OCI-LY1 (cell line): ENCODE measurements at regions not wholly inside any gene's neighbourhood (a gene's known extent, or its start where the extent isn't known, plus 50 kb on each side); places are given as distances from the start of the nearest gene placed in this dataset.

ENCODE experiments used
- H2AFZ ChIP-seq: fragments of 200-600 bp; sonication (generic), shearing (Covaris generic); 2 replicates; pipeline ENCODE4 v1.6.0; 2014; ENCODE audit warnings: antibody characterized with exemption, mild to moderate bottlenecking, low read length
- H3F3A ChIP-seq: fragments of 200-600 bp; sonication (generic), shearing (Covaris generic); 2 replicates; pipeline ENCODE4 v1.6.0; 2014; ENCODE audit warnings: mild to moderate bottlenecking, antibody characterized with exemption, low read length, moderate library complexity; ENCODE audit not compliant: insufficient read depth
- H3K27ac ChIP-seq: fragments of 200-600 bp; sonication (generic); 2 replicates; pipeline ENCODE4 v1.5.1; 2014; ENCODE audit warnings: low read length, mixed run types, mild to moderate bottlenecking, low read depth; ENCODE audit not compliant: poor library complexity, severe bottlenecking
- H3K27me3 ChIP-seq: fragments of 200-600 bp; sonication (generic); 2 replicates; pipeline ENCODE4 v1.6.0; 2014; ENCODE audit warnings: antibody characterized with exemption, mild to moderate bottlenecking, low read length, moderate library complexity; ENCODE audit not compliant: insufficient read depth
- H3K36me3 ChIP-seq: fragments of 200-600 bp; sonication (generic); 2 replicates; pipeline ENCODE4 v1.6.1; 2014; ENCODE audit warnings: mild to moderate bottlenecking, antibody characterized with exemption, low read length, moderate library complexity, mixed read lengths; ENCODE audit not compliant: insufficient read depth
- H3K4me1 ChIP-seq: fragments of 200-600 bp; sonication (generic); 2 replicates; pipeline ENCODE4 v1.5.1; 2014; ENCODE audit warnings: mild to moderate bottlenecking, low read length, moderate library complexity; ENCODE audit not compliant: insufficient read depth, severe bottlenecking
- H3K4me2 ChIP-seq: fragments of 200-600 bp; sonication (generic), shearing (Covaris generic); 2 replicates; pipeline ENCODE4 v1.6.1; 2014; ENCODE audit warnings: low read length
- H3K4me3 ChIP-seq: fragments of 200-600 bp; sonication (generic); 2 replicates; pipeline ENCODE4 v1.5.1; 2014; ENCODE audit warnings: low read length, low read depth, mild to moderate bottlenecking, mixed read lengths; ENCODE audit not compliant: poor library complexity, severe bottlenecking
- H3K79me2 ChIP-seq: fragments of 200-600 bp; shearing (Covaris generic); 2 replicates; pipeline ENCODE4 v1.6.1; 2016; ENCODE audit warnings: mixed run types, low read length, mixed read lengths; ENCODE audit not compliant: insufficient read depth
- H3K9ac ChIP-seq: fragments of 200-600 bp; sonication (generic), shearing (Covaris generic); 2 replicates; pipeline ENCODE4 v1.6.1; 2014; ENCODE audit warnings: mild to moderate bottlenecking, low read length, mixed read lengths
- H3K9me2 ChIP-seq: fragments of 200-600 bp; sonication (generic), shearing (Covaris generic); 2 replicates; pipeline ENCODE4 v1.6.1; 2014; ENCODE audit warnings: low read depth, mild to moderate bottlenecking, low read length, mixed read lengths
- H3K9me3 ChIP-seq: fragments of 200-600 bp; shearing (Covaris generic); 2 replicates; pipeline ENCODE4 v1.6.1; 2014; ENCODE audit warnings: low read length, mixed read lengths
- H4K20me1 ChIP-seq: fragments of 200-600 bp; sonication (generic), shearing (Covaris generic); 2 replicates; pipeline ENCODE4 v1.6.0; 2016; ENCODE audit warnings: mild to moderate bottlenecking, low read length; ENCODE audit not compliant: insufficient read depth
- EZH2 ChIP-seq: fragments of 200-600 bp; sonication (generic), shearing (Covaris generic); IDR thresholded peaks from 2 replicates; pipeline ENCODE4 v1.8.0; 2017; ENCODE audit warnings: borderline replicate concordance, mixed run types, mild to moderate bottlenecking, antibody characterized with exemption, low read length, moderate library complexity, mixed read lengths
- TF ChIP-seq, protein P1 (sequence below): fragments of 200-600 bp; sonication (generic), shearing (Covaris generic); IDR thresholded peaks from 2 replicates; pipeline ENCODE4 v1.5.1; 2017; ENCODE audit warnings: mild to moderate bottlenecking, antibody characterized with exemption, low read length, moderate library complexity, mixed read lengths

DNA sequence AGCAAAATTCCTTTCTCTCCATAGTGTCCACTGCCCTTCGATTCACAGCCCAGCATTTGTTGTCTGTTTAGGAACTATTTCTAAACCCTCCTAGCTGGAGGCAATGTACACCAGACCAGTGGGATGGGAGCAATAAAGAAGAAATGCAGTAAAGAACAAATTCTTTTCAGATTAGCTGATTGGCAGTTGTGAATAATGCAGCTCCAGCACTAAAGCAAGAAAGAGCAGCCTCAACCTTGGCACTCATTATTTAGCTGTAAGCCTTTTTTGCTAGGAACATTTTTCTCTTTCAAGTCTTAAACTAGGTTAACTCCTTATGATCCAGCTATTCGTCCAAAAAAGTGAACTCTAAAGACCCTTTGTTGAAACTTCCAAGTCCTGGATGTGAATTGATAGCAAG, 580.5 kb upstream of the STXBP6 start:
- Histone ChIP-seq H3K79me2 (no peaks in the 10 kb centered on the region), H3K4me2 (no peak overlapping the region), H2AFZ (no peak overlapping the region), H3K27me3 (no peaks in the 10 kb centered on the region), H3K4me3 (no peak overlapping the region), H3K36me3 (no peaks in the 10 kb centered on the region), H3K27ac (no peak overlapping the region), H4K20me1 (no peaks in the 10 kb centered on the region), H3F3A (no peaks in the 10 kb centered on the region), H3K9me2 (no peaks in the 10 kb centered on the region), H3K9me3 (no peaks in the 10 kb centered on the region), H3K9ac (no peak overlapping the region), H3K4me1 (no peaks in the 10 kb centered on the region)
- no peak for TF ChIP-seq EZH2
- TF ChIP-seq, protein P1, sequence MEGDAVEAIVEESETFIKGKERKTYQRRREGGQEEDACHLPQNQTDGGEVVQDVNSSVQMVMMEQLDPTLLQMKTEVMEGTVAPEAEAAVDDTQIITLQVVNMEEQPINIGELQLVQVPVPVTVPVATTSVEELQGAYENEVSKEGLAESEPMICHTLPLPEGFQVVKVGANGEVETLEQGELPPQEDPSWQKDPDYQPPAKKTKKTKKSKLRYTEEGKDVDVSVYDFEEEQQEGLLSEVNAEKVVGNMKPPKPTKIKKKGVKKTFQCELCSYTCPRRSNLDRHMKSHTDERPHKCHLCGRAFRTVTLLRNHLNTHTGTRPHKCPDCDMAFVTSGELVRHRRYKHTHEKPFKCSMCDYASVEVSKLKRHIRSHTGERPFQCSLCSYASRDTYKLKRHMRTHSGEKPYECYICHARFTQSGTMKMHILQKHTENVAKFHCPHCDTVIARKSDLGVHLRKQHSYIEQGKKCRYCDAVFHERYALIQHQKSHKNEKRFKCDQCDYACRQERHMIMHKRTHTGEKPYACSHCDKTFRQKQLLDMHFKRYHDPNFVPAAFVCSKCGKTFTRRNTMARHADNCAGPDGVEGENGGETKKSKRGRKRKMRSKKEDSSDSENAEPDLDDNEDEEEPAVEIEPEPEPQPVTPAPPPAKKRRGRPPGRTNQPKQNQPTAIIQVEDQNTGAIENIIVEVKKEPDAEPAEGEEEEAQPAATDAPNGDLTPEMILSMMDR, result no peak

DNA sequence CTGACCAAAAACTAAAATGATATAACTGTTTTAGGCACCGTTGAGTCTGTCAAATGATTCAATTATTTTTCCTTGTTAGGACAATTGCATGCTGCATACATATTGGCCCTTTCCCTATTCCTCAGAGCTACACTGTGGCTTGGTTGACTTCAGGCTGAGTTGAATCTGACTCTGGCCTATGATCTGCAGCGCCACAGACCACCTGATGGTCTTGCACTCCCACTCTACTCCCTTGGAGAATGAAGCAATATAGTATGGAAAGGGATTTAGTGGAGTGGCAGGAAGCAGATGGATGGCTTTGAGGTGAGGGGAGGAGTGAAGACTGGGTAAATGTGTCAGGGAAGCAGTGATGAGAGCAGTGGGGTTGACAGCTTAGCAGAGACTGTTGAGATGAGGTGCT, 579.0 kb upstream of the STXBP6 start:
- Histone ChIP-seq H3K36me3 (no peaks in the 10 kb centered on the region), H3F3A (no peaks in the 10 kb centered on the region)
- TF ChIP-seq, protein P1, result no peak

DNA sequence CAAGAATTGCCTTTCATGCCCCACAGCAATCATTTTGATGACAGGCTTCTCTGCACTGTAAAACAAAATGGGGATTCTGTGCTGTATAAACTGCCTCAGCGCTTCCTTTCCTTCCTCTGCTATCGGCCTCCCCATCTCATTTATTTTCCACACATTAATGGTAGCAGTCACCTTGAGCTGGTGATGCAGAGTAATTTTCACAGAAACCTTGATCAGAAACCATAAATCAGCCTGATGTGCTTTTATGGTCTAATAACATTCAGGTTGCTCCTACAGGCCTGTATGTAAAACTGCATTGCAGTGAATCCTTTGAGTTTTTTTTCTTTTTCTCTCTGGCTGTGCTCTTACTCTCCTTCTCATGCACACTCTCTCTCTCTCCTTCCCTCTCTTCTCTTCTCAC, 578.4 kb upstream of the STXBP6 start:
- H3K4me3 ChIP-seq, result no peak overlapping the region
- H3K36me3 ChIP-seq, result no peaks in the 10 kb centered on the region
- TF ChIP-seq EZH2, result no peak
- TF ChIP-seq, protein P1, result no peak
- no peaks in the 10 kb centered on the region for H3K4me1 ChIP-seq
- no peaks in the 10 kb centered on the region for H4K20me1 ChIP-seq
- no peaks in the 10 kb centered on the region for H3K9me2 ChIP-seq
- H3K4me2 ChIP-seq, result no peak overlapping the region
- no peak overlapping the region for H3K27ac ChIP-seq
- H3F3A ChIP-seq, result no peaks in the 10 kb centered on the region
- H3K9me3 ChIP-seq, result no peaks in the 10 kb centered on the region
- H3K27me3 ChIP-seq, result no peaks in the 10 kb centered on the region
- H2AFZ ChIP-seq, result no peak overlapping the region
- no peaks in the 10 kb centered on the region for H3K79me2 ChIP-seq
- H3K9ac ChIP-seq, result no peak overlapping the region

More for the DNA sequence above, 579.0 kb upstream of the STXBP6 start:
- H4K20me1 ChIP-seq, result no peaks in the 10 kb centered on the region
- H2AFZ ChIP-seq, result no peak overlapping the region
- no peak overlapping the region for H3K9ac ChIP-seq
- H3K27me3 ChIP-seq, result no peaks in the 10 kb centered on the region
- H3K79me2 ChIP-seq, result no peaks in the 10 kb centered on the region
- H3K27ac ChIP-seq, result no peak overlapping the region
- no peak overlapping the region for H3K4me3 ChIP-seq
- no peaks in the 10 kb centered on the region for H3K9me3 ChIP-seq
- no peak overlapping the region for H3K4me2 ChIP-seq
- H3K9me2 ChIP-seq, result no peaks in the 10 kb centered on the region
- no peaks in the 10 kb centered on the region for H3K4me1 ChIP-seq
